ENCODE measurements at regions not wholly inside any gene's neighbourhood (a gene's known extent, or its start where the extent isn't known, plus 50 kb on each side); places are given as distances from the start of the nearest gene placed in this dataset.
A peak's percentile ranks its signal among the peaks of the same experiment; 100 is the strongest.

DNA sequence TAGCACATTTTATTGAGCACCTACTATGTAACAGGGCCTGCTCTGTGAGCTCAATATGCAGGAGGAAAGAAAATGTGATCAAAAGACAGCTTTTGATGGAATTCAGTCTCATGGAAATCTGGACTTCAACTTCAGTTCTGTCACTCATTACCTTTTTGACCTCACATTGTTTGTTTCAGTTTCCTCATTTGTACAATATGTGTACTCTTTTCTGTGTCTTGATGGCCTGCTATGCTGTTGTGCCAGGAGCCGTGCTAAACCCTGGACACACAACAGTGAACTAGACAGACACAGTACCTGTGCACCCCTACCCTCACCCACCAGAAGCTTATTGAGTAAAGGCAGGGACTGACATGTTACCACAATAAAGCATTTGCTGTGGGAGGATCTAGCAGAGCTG is 162.9 kb upstream of the FGGY start:
- DNase-seq, result no peak

DNA sequence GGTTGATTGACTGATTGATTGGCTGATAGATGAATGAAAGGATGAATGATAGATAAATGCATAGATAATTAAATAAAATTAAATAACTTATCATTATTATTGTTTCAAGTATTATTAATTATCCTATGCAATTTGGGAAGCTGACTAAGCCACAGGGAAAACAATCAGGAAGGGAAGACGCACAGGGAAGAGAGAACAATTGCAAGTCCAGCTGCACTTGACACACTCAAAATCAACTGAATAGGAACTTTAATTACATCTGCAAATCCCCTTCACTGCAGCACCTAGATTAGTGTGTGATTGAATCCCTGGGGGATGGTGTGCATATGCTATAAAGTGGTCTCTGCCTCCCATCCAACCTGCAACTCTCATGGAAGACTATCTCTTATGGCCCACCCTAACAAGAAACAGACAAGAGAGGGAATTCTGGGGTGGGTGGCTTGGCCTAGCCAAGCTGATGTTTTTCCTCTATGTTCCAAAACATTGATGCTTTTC is 161.1 kb upstream of the FGGY start:
- DNase-seq, result no peak

DNA sequence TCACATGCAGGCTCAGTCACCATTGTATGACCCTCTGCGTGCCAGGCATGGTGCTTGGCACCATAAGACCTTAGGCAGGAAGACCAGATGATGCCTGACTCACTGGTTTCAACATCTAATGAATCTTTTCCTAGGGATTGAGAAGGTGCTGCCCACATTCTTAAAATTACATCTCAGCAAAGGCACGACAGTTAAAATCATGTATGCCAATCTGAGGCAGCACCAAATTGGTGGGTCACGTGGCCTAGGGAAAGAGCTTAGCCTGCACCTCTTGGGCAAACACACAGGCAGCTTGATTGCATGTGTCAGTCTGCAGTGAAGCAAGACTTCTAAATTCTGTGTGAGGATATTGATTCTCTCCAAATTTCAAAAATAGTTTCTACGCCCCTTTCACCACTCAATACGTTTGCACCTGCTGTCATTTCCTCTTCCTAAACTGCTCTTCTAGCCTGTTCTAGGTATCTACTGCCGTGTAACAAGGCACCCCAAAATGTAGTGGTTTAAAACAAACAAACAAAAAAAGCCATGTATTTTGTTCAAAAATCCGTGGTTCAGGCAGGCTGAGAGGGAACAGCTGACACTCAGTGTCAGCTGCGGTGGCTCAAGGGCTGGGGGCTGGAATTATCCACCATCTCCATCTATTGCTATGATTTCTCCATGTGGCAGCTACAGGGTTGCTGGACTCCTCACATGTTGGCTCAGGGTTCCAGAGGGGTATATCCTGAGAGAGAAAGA is 160.2 kb upstream of the FGGY start:
- no peak for DNase-seq

DNA sequence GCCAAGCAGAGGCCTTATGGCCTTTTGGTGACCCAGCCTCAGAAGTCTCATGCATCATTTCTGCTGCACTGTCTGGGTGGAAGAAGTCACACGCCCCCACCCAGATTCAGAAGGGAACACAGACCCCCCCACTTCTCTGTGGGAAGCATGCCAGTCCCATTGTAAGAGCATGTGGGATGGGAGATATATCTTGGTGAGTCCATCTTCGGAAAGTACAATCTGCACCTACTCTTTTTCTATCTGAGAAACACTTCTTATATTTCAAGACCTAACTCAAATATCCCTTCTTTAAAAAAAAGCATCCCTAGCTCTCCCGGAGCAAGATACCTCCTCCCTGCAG is 159.6 kb upstream of the FGGY start:
- no peak for DNase-seq

DNA sequence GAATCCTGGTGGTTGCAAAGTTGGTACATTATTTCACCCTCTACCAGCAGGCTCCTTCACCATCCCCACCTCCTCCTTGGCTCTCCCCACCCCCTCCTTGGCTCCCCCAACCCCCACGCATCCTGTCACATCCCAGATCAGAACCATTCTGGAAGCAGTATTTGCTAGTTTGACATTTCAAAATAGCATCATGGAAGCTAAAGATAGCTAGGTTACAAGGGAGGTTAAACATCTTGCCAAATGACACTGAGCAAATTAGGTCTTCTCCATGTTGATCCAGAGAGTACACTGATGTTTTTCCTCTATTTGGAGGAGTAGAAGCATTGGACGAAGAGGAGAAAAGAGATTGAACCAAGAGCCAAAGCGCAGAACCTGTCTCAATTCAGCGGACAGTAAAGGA is 158.9 kb upstream of the FGGY start:
- no peak for DNase-seq

DNA sequence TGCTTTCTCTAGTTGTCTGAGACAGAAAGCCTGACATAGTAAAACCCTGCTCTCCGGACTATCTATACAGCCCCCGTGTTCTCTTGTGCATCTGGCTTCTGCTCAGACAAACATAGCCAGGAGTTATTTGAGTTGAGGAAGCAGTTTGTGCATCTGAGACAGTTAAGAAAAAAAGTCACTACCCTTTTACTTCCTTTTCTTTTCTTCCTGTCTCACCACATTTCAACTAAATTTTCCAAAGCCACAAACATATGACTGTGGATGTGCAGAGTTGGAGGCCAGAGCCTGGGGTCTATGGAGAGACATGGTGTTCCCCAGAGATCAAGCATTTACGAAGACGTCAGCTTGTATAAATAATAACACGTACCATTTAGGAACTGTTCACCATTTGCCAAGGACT is 158.5 kb upstream of the FGGY start:
- DNase-seq, result peak; percentile 57

DNA sequence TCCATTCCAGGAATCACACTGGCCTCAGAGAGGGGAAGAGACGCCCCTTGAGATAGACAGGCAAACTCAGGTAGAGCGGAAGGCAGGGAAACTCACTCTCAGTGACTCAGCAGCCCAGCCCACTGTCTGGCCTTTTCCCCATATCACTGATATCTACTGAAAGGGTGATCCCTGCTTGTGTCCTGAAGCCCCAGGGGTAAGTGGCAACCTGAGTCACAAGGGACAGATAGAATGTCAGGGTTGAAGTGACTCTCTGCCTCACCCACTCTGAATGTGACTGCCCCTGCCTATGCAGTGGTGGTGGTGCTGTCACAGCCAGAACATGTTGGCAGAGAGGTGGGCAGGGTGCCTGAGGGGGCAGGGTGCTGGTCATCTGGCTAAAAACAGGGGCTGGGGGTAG is 157.5 kb upstream of the FGGY start:
- DNase-seq, result no peak

DNA sequence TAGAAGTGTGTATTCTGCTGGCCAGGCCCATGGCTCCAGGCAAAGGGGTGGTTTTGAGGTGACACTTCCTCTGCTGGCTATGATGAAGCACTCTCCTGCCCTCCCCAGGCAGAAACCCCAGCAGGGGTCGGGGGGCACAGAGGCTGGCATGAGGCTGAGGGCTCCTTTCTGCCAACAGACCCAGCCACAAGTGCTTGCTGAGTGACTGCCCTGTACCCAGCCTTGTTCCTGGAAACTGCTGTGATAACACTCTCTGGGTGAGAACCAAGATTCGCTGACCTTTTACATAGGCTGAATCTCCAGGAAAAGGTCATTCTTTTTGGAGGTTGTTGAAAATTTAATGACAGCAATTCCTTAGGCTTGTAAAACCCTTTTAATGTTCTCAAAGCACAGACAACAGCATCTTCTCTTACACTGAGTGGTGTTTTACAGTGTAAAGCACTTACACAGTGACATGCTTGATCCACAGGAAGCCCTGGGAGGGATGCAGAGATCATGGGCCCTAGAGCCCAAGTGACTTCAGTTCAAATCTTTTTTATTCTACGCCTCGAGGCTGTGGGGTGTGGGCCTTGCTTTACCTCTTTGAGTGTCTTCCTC is 155.5 kb upstream of the FGGY start:
- DNase-seq, result no peak

DNA sequence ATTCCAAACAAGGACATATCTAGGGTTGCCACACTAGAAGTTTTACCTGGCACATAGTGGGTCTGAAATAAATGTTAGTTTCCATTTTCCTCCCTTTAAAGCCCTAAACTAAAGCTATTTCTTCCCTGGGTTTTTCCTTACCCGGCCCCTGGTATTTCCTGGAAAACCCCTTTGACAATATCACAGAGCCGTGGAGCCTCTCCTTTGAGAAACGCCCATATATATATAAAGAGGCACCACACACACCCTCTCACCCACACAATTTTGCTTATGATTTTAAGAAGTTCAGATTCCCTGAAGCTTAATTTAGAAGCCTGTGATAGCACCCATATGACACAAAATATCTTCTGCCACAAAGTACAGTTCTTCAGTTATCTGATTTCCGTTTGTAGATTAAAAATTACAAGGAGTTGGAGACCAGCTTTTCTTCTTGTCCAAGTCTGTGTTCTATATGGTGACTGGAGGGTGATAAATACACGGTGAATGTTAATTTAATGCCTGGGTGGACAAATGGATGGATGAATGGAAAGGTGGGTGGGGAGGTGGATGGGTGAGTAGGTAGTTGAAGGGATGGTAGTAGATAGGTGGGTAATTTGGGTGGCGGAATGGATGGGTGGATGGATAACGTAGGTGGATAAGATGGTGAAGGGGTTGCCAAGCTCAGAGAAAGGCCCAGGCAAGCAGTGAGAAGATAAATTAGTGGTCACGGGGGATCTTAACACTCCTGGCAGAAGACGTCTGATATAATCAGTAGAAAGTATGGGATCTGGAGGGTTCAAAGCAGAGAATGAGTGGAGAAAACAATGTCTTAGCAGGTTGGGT is 154.4 kb upstream of the FGGY start:
- DNase-seq, result no peak

DNA sequence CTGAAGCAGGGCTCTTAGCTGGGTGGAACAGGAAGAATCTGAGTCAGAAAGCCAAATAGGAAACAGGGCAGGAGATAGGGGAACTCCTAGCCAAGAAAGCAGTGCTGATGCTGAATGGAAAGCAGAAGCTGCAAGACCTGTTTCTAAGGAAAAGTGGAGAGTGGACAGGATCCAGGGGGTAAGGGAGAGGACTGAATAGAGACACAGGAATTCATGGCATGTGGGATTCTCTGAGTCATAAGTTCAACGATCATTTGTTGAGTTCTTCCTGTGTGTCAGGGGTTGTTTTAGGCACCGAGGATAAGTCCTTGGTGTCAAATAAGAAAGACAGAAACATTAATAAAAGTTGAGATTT is 153.8 kb upstream of the FGGY start:
- DNase-seq, result peak; percentile 52

DNA sequence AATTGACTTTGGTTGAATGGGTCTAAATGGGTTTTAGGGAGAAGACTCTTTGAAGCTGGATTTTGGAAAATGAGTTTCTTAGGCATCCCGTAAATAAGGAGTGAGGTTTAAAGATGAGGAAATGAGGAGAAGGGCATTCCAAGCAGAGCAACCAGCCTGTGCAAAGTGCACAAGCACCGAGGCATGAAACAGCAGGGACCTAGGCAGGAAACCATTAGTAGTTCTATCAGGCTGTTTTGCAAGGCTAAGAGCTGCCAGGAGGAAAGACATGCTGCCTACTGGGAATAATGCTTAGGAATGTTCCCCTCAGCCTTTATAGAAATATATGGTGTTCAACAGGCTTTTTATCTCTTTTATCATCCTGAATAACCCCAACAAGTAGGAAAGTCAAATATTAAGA is 153.1 kb upstream of the FGGY start:
- DNase-seq, result no peak

DNA sequence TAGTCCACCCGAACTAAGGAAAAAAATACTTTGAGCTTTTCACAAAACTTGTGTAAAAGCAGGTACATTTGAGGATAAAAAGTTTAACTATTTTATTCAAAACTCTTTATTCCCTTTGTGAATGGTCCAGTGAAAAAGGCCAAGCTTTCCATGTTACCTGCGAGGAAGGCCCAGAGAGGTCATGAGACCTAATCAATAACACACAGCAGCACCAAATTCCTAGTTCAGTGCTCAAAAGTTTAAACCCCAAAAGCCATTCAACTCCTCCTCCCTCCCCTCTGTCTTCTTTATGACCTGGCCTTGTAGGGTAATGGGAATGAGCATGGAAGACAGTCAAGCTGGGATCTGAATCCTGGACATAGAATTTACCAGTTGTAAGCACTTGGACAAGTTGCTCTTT is 151.9 kb upstream of the FGGY start:
- no peak for DNase-seq

DNA sequence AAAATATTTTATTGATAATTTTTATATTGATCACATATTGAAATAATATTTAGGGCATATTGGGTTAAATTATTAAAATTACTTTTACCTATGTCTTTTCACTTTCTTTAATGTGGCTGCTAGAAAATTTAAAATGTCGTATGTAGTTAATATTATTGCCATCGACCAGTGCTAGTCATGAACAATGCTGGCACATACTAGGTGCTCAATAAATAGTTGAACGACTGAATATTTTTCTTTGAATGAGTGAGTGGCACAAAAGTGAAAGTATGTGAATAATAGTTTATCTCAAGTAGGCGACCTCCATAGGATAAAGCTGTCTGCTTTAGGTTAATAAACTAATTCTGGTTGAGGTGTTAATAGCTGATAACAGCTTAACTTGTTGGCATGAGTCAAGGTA is 150.8 kb upstream of the FGGY start:
- DNase-seq, result no peak

DNA sequence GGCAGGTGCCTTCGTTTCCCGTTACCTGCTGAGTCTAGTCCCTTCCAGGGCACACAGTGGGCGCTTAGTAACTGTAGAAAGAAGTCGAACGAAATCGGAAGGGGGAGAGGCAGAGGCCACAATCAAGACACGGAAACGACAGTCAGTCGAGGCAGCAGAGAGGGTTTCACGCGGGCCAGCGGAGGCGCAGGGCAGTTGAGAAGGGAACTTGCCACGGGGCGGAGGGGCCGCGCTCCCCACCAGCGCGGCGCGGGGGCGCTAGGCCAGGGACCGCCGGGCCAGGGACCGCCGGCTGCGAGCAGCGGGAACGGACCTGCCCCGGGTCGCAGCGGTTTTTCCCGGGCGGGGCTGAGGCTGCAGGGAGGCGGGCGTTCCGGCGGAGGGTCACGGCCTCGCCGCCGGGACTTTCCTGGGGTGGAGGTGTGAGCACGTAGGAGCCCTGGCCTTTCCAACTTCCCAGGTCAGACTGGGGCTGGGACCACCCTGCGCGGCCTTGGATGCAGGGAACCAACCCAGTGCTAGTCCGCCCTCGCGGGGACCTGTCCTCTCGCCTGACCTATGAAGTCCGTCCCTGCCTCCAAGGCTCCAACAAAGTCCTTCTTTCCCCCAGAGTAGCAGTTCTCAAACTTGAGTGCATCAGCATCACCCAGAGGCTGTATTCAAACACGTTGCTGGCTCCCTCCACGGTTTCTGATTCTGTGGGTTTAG is 150.1 kb upstream of the FGGY start:
- no peak for DNase-seq

DNA sequence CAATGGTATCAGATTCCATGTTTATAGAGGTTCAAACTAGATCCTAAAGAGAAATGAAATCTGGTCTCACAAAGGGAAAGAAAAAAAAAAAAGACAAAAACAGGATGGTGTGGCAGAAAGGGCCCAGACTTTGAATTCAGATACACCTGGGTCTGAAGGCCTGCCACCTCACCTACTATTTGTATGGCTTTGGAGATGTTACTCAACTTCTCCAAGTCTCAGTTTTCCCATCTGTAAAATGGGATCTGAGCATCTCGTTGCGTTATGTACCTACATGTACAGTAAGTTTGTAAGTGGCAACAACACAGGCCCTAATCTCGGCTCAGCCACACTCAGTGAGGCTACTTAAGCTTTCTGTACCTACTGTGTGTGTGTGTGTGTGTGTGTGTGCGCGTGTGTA is 147.5 kb upstream of the FGGY start:
- no peak for DNase-seq

DNA sequence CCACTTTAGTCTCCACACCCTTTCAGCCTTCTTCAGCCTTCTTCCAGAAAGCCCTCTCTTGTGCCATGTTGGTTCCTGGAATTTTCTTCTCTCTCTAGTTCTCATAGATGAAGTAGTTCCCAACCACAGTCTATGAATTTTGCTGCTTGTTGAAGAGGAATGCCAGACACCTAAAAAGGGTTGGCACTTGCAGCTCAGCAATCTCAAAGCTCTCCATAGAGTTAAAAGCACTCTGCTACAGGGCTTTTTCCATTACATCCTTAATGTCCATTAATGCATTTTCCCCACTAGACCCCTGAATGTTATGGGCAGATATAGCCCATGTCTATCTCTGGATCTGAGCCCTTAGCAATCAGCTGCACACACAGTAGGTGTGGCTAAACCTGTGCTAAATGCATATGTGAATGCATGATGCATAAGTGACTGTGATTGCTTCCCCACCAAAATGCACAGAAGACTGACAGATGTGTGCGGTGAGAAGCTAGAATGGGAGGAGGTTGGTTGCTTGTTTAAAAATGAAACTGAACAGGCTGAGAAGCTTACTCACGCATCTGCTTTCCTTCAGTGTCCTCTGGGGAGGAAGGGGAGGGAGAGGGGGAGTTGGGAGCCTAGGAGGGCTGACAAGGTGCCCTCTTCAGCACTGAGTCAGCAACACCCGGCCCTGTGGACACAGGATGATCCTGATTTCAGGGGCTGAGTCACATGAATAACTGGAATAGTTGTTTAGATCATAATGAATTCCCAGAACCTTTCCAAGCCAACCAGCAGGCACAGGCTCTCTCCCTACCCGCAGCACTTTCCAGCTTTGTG is 146.1 kb upstream of the FGGY start:
- DNase-seq, result peak; percentile 13

DNA sequence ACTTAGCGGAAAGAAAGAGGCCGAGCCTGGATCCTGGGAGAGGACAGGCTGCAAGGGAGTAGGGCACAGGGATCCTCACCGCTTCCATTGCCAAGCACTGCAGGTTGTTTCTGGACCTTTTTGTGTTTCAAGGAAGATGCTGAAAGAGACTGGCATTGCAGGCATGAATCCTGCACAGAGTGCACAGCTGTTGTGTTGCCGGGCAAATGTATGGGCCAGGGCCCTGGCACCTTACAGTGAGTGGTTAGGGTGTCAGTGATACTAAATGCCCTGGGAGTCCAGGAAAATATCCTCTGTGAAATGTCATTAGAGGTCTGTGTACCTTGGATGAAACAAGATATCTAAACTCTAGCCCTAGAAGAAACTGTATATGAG is 145.5 kb upstream of the FGGY start:
- no peak for DNase-seq

DNA sequence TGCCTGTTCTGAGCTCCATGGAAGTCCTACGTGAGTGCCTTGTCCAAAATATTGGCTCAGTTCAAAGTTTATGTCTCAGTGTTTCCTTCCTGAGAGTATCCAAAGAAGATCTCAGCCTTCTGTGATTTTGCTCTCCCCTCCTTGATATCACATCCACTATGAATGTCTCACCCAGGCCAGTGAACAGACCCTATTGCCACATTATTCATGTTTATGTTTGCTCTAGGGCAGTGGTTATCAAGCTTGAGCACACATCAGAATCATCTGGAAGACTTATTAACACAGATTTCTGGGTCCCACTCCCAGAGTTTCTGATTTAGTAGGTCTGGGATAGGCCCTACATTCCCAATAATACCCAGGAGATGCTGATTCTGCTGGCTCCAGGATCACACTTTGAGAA is 145.0 kb upstream of the FGGY start:
- no peak for DNase-seq

DNA sequence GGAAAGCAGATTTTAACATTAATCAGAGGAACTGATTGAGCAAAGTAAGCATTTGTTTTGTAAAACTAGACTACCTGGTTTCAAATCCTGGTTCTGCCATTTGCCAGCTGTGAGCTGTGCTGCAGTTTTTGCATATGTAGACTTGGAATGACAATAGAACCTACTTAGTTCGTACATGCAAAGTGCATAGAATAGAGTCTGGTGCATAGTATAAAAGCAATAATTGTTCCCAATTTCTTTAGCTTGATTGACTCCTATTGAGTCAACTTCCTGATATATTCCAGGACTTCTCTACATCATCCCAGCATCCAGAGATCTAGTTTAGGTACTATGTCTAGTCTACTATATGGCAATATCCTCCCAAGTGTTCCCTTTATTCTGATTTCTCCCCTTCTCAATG is 144.4 kb upstream of the FGGY start:
- DNase-seq, result no peak

DNA sequence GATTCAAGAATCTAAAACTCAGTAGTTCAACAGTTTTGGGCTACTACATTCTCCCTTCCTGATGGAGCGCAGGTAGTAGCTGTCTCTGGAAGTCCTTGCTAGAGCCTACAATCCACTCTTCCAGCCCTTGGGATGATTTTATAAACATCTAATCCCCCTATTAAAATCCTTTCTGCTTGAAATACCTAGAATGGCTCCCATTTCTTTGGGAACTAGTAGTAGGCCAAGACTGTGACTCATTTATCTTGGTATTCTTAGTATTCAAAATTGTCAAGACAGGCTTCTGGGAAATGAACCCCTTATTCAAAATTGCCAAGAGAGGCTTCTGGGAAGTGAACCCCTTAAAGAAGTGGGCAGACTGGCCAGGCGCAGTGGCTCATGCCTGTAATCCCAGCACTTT is 142.5 kb upstream of the FGGY start:
- DNase-seq, result no peak

DNA sequence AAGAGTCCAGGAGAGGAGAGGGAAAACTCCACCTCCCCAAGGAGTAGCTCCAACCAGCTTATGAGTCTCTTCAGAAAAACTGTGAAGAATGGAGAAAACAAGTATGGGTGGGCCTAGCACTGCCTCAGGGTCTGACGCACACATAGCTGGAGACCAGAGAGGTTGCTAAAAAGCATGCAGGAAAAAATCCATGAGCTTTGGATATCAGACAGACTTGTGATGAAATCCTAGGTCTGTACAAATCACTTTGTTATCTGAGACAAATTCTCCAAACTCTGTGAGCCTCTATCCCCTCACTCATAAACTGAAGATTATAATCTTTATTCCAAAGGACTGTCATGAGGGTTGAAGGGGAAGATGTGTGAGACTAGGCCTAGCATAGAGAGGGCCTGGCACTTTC is 141.5 kb upstream of the FGGY start:
- DNase-seq, result no peak

DNA sequence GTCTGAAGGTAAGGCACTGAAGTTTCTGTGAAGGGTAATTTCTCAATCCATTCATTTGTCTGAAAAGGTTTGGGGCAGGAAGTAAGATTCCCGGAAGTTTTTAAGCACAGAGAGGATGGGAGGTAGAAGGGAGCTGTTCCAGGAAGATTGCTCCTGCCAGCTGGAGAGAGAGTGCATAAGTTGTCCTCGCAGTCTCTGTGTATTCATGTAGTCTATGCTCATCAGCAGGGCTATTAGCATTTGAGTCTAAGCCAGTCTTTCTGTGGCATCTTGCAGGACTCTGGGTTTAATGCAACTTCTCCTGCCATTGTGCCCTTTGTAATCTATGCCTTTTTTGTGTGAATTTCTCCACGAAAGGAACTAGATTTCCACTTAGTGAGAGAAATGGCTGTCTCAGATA is 140.8 kb upstream of the FGGY start:
- no peak for DNase-seq
